NT2/D1 (cell line): ENCODE measurements at regions not wholly inside any gene's neighbourhood (a gene's known extent, or its start where the extent isn't known, plus 50 kb on each side); places are given as distances from the start of the nearest gene placed in this dataset.

ENCODE experiments used
- SUZ12 ChIP-seq: IDR thresholded peaks from 2 replicates; pipeline ENCODE4 v1.6.1; 2011; ENCODE audit not compliant: insufficient read length, insufficient read depth; ENCODE audit errors: extremely low read depth
- YY1 ChIP-seq: IDR thresholded peaks from 2 replicates; pipeline ENCODE4 v1.6.1; 2011; ENCODE audit not compliant: insufficient read length, insufficient read depth
- ZNF274 ChIP-seq: IDR thresholded peaks from 2 replicates; pipeline ENCODE4 v1.6.1; 2011; ENCODE audit warnings: mild to moderate bottlenecking, low read depth, low read length

GRCh38 chr10:91162495-91163268, 57.8 kb upstream of the PCGF5 start:
- TF ChIP-seq YY1 (no peak), ZNF274 (no peak), SUZ12 (peak; percentile 42)
